SK-N-SH treated with all-trans-retinoic acid at 6 μM for 48 hours (cell line): ENCODE measurements at regions not wholly inside any gene's neighbourhood (a gene's known extent, or its start where the extent isn't known, plus 50 kb on each side); places are given as distances from the start of the nearest gene placed in this dataset.

ENCODE experiments used
- ARNTL ChIP-seq: fragments of 450-650 bp; formaldehyde crosslinking; IDR thresholded peaks from 2 replicates; pipeline ENCODE4 v1.5.0; 2020; ENCODE audit warnings: low read depth, mild to moderate bottlenecking, moderate library complexity, borderline replicate concordance
- ESRRG ChIP-seq: fragments of 250-450 bp; sonication (Bioruptor Pico); IDR thresholded peaks from 2 replicates; pipeline ENCODE4 v1.6.1; 2021; ENCODE audit warnings: mild to moderate bottlenecking
- PPARA ChIP-seq: fragments of 250-450 bp; sonication (Bioruptor Pico); IDR thresholded peaks from 2 replicates; pipeline ENCODE4 v1.5.0; 2020; ENCODE audit warnings: mild to moderate bottlenecking, borderline replicate concordance
- RARB ChIP-seq: fragments of 250-450 bp; sonication (Bioruptor Pico); IDR thresholded peaks from 2 replicates; pipeline ENCODE4 v1.8.0; 2021; ENCODE audit warnings: mild to moderate bottlenecking, moderate library complexity
- ZFP3 ChIP-seq: fragments of 250-450 bp; sonication (Bioruptor Pico); IDR thresholded peaks from 2 replicates; pipeline ENCODE4 v1.5.0; 2020; ENCODE audit warnings: mild to moderate bottlenecking, moderate library complexity
- TF ChIP-seq, protein P1 (sequence below): fragments of 250-450 bp; sonication (Bioruptor Pico); IDR thresholded peaks from 2 replicates; pipeline ENCODE4 v1.8.0; 2020; ENCODE audit warnings: mild to moderate bottlenecking, moderate library complexity, borderline replicate concordance

GRCh38 chr13:36769126-36769525 is 49.9 kb upstream of the RFXAP start:
- no peak for TF ChIP-seq ZFP3 (CRISPR knock-in tag)
- TF ChIP-seq, protein P1, sequence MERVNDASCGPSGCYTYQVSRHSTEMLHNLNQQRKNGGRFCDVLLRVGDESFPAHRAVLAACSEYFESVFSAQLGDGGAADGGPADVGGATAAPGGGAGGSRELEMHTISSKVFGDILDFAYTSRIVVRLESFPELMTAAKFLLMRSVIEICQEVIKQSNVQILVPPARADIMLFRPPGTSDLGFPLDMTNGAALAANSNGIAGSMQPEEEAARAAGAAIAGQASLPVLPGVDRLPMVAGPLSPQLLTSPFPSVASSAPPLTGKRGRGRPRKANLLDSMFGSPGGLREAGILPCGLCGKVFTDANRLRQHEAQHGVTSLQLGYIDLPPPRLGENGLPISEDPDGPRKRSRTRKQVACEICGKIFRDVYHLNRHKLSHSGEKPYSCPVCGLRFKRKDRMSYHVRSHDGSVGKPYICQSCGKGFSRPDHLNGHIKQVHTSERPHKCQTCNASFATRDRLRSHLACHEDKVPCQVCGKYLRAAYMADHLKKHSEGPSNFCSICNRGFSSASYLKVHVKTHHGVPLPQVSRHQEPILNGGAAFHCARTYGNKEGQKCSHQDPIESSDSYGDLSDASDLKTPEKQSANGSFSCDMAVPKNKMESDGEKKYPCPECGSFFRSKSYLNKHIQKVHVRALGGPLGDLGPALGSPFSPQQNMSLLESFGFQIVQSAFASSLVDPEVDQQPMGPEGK (CRISPR knock-in tag): no peak
- no peak for TF ChIP-seq RARB (CRISPR knock-in tag)
- no peak for TF ChIP-seq PPARA (CRISPR knock-in tag)
- TF ChIP-seq ESRRG (CRISPR knock-in tag): no peak
- no peak for TF ChIP-seq ARNTL (CRISPR knock-in tag)
